ENCODE measurements at regions not wholly inside any gene's neighbourhood (a gene's known extent, or its start where the extent isn't known, plus 50 kb on each side); places are given as distances from the start of the nearest gene placed in this dataset.

GRCh38 chr2:209367075-209367747 is 56.6 kb upstream of the MAP2 start:
- no peak for DNase-seq (ENCODE audit: low read depth)
- TF ChIP-seq, protein P1, sequence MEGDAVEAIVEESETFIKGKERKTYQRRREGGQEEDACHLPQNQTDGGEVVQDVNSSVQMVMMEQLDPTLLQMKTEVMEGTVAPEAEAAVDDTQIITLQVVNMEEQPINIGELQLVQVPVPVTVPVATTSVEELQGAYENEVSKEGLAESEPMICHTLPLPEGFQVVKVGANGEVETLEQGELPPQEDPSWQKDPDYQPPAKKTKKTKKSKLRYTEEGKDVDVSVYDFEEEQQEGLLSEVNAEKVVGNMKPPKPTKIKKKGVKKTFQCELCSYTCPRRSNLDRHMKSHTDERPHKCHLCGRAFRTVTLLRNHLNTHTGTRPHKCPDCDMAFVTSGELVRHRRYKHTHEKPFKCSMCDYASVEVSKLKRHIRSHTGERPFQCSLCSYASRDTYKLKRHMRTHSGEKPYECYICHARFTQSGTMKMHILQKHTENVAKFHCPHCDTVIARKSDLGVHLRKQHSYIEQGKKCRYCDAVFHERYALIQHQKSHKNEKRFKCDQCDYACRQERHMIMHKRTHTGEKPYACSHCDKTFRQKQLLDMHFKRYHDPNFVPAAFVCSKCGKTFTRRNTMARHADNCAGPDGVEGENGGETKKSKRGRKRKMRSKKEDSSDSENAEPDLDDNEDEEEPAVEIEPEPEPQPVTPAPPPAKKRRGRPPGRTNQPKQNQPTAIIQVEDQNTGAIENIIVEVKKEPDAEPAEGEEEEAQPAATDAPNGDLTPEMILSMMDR (conservative IDR thresholded peaks at IDR 0.05; ENCODE audit: low read depth, low read length), result no peak
- H3K4me3 ChIP-seq (ENCODE audit: low read depth, low read length), result no peak overlapping the region

DNA sequence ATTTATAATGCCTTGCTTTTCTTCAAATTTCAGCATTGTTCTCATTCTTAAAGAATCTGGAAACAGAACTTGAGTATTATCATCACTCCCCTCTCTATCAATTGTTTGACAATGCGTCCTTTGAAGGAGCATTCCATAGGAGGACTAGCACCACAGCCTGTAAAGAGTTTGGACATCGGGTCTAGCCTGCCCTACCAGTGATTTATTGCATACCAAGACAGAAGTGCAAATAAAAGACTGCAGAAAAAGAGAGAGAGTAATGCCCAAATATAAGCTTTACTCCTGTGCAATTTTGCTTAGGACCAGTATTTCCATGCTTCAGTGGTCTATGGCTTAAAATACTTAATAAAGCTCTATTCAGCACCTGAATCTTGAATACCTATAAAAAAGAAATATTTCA is 55.4 kb upstream of the MAP2 start:
- DNase-seq (ENCODE audit: low read depth), result no peak
- TF ChIP-seq, protein P1 (conservative IDR thresholded peaks at IDR 0.05; ENCODE audit: low read depth, low read length), result no peak
- no peak overlapping the region for H3K4me3 ChIP-seq (ENCODE audit: low read depth, low read length)

DNA sequence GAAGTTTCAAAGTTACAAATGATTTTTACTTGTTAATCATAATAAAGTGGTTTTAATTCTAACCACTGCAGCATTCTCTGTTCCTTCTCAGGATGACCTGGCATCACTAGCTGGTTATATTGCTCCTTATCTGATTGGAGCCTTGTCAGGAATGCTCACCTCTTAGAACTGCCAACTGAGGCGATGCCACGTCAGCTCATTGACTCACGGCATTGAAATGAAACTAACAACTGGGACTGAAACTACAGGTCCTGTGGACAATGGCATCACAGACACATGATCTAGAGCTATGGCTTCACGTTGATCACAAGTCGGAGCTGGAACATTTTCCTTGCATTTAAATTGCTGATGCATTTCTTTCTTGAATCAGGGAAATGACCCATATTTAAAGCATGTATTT is 54.9 kb upstream of the MAP2 start:
- no peak overlapping the region for H3K4me3 ChIP-seq (ENCODE audit: low read depth, low read length)
- TF ChIP-seq, protein P1 (conservative IDR thresholded peaks at IDR 0.05; ENCODE audit: low read depth, low read length), result no peak
- peak; percentile 90 for DNase-seq (ENCODE audit: low read depth)

DNA sequence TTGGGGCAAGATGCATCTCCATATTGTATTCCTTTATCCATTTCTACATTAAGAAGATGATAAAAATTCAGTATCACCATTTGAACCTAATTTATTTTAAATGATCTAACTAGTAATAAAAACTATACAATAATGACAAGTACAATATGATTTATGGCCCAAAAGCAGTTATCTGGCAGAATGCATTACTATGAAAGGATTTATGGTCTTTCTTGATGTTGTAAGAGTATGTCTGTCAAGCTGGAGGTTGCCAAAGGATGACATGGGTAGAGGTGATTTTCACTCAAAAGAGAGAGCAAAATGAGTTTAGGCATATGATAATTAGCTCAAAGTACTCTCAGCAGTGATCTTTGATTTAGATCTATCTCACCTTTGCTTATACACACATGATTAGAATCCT is 54.2 kb upstream of the MAP2 start:
- DNase-seq (ENCODE audit: low read depth), result no peak
- H3K4me3 ChIP-seq (ENCODE audit: low read depth, low read length), result no peak overlapping the region
- TF ChIP-seq, protein P1 (conservative IDR thresholded peaks at IDR 0.05; ENCODE audit: low read depth, low read length), result no peak

DNA sequence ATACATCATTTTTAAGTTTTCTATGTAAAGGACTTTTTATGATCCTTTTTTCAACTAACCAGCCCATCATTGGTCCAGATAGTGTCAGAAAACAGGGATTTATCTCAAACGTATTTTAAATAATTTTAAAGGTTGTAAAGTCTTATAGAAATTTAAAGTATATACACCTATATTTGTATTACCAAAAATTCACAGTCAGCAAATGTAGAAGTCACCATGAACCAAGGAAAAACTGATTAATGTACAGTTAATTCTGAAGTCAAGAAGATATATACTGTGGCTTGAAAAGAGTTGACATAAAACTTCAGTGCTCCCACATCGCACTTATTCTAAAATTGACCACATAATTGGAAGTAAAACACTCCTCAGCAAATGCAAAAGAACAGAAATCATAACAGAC is 52.4 kb upstream of the MAP2 start:
- H3K4me3 ChIP-seq (ENCODE audit: low read depth, low read length), result no peak overlapping the region
- no peak for DNase-seq (ENCODE audit: low read depth)
- TF ChIP-seq, protein P1 (conservative IDR thresholded peaks at IDR 0.05; ENCODE audit: low read depth, low read length), result no peak
